ENCODE measurements at regions not wholly inside any gene's neighbourhood (a gene's known extent, or its start where the extent isn't known, plus 50 kb on each side); places are given as distances from the start of the nearest gene placed in this dataset.

DNA sequence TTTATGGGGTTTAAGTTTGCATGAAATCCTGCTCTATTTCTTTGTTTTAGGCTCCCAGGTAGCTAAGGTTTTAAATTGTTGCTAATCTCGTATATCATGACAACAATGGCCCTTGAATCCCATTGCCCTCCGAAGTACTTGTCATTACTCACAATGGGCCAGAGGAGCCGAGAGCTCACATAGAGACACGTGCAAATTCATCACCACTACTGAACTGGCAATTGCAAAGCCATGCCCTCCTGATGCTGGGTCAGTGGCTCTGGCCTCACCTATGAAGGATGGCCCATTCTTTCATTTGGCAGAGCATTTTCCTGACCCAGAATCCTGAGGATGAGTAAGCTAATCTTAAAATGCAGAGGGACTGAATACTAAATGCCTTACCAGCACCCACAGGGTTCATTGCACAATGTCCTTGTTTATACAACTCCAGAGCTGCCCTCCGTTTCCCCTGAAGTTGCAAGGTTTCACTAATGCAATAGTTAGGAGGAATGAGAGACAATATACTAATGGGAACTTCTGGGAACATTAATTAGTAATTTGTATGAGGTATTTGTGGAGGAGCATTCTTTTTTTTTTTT, 71.6 kb upstream of the GAREM1 start:
- DNase-seq, result no peak

DNA sequence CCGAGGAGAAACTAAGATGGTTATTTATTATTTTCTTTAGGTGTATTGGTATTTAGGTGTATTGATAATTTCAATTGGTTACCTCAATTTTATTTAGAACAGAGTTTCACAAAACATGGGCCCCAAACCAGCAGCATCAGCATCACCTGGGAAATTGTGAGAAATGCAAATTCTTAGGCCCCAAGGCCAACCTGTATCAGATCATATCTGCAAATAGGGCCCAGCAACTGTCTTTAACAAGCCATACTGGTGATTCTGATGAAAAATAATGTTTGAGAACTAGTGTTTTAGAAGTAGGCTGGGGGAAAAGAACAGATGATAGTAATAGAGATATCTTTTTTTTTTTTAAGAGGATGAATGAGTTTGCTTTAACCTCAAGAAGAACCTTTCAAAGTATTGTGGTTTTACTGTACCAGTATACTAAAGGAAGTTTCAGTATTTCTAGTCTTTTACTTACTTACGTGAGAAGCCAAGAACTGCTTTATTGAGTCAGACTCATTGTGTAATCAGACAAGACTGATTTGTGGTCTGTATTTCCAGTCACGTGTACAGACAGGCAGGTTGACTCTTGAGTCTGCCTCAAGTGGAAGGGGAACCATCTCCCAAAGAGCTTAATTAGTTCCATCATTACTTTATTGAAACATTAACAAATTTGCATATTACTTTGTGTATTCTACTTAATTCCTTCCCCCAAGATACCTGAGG, 60.4 kb upstream of the GAREM1 start:
- DNase-seq, result no peak

DNA sequence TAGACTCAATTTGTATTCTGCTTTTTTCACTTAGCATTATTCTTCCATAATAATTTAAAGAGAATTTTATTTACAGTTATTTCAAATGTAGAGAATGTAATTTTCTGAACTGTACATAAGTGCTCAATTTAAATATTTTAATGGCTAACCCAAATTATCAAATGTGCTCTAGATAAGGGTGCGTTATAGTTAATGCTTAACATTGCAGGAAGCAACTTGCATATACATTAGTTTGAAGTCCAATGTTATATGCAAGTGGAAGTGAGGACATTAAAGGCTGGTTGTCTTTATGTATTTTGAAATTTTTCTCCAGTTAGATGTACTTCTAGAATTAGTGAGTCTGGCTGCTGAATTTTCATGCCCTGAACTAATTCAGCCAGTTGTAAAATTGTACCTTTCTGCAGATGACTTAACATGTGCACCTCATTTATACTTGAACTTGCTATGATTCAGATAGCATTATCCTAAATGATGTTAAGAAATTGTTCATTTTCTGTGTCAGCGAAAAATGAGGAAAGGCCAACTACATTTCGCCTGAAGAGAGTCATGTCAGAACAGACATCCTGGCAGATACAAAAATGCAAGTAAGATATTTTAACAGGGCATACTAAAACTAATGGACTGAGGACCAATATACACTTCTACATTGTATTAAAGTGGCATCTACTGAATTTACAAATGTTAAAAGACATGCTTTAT, 59.2 kb upstream of the GAREM1 start:
- DNase-seq, result no peak

DNA sequence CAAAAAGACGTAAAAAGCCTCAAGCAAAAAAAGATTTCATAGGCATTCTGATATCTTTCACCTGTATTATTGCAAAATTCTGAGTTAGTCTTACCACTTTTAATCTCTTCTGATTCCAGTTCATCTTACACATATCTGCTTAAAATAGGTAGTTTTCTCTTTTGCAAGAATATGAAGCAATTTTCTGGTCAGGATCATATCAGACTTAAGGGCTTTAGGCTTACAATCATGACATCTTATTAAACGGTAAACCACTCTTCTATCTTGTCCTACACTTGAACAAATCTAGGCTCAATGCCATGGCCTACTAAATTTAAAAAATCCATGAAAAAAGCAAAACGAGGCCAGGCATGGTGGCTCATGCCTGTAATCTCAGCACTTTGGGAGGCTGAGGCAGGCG, 50.1 kb upstream of the GAREM1 start:
- DNase-seq, result no peak

Measured in NCI-H1694 treated with DMSO at 0.1 percent for 48 hours (cell line).